Stimulated activated naive CD8-positive, alpha-beta T cell treated with anti-CD3 and anti-CD28 coated beads, Interleukin-15, amount 100 ng/mL, for 72 hours (primary cell): ENCODE measurements at regions not wholly inside any gene's neighbourhood (a gene's known extent, or its start where the extent isn't known, plus 50 kb on each side); places are given as distances from the start of the nearest gene placed in this dataset.

Experiments used
- ATAC-seq: fragments of 150-1000 bp; cut with Tn5 transposase; 2 replicates; pipeline ENCODE4 v1.10.0; 2021; ENCODE audit warnings: mild to moderate bottlenecking, moderate library complexity
- DNase-seq, 2 donors: peaks; one replicate each; pipeline ENCODE4 v3.0.0; 2021 to 2022
- H3K27ac Mint-ChIP-seq, 2 donors: one replicate each; pipeline ENCODE4 v1.8.0; 2022; ENCODE audit warnings: mild to moderate bottlenecking in 2 of 2, mixed read lengths in 2 of 2, moderate library complexity in 2 of 2
- H3K27me3 Mint-ChIP-seq: one replicate; pipeline ENCODE4 v1.8.0; 2022; ENCODE audit warnings: mixed read lengths
- H3K4me1 Mint-ChIP-seq: one replicate; pipeline ENCODE4 v1.8.0; 2022; ENCODE audit warnings: mild to moderate bottlenecking, mixed read lengths
- H3K4me3 Mint-ChIP-seq, 2 donors: one replicate each; pipeline ENCODE4 v1.8.0; 2022; ENCODE audit warnings: mild to moderate bottlenecking in 2 of 2, mixed read lengths in 2 of 2, moderate library complexity in 1 of 2
- H3K9me3 Mint-ChIP-seq, 2 donors: one replicate each; pipeline ENCODE4 v1.8.0; 2022; ENCODE audit warnings: mixed read lengths in 2 of 2

DNA sequence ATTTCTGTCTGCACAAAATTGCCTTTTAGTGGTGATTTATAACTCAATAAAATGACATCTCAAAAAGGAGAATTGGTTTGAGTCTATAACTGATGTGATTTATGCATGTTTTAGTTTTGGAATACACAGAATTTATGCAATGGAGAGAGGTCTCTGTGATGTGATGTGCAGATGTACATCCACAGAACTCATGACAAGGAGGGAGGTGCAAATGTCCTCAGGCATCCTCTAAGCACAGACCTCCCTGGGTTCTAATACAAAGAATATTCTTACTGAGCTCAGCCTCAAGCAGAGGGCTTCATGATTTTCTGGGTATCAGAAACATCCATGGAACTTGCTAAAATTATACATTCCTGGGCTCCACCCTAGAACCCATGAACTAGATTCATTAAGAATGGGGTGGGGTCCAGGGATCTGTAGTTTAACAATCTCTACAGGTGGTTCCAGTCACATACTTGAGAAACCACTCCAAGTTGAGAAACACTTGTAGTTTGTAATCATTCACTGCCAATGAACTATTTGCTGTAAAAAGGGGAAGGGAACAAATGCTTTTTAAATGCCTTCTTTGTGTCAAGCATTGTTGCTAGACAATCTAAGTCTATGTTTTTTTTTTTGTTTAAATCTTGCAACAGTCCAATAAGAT, 60.2 kb upstream of the NEDD9 start:
- H3K4me1 Mint-ChIP-seq, result peaks cover 27% of the 10 kb centered on the region

GRCh38 chr6:11292091-11292490, 59.6 kb upstream of the NEDD9 start:
- Mint-ChIP-seq H3K27ac (peak overlapping the region in 1 of 2 donors; percentile 6), H3K27me3 (no peaks in the 10 kb centered on the region), H3K9me3 (peaks cover 18 to 34% of the 10 kb centered on the region in 2 donors), H3K4me3 (peak overlapping the region in 1 of 2 donors; percentile 57), H3K4me1 (peaks cover 27% of the 10 kb centered on the region)
- ATAC-seq (peak; percentile 53), DNase-seq (no peak)

More for the DNA sequence above, 60.2 kb upstream of the NEDD9 start:
- peak overlapping the region in 1 of 2 donors; percentile 17 for H3K4me3 Mint-ChIP-seq
- DNase-seq (no peak), ATAC-seq (no peak)
- peaks cover 18 to 34% of the 10 kb centered on the region in 2 donors for H3K9me3 Mint-ChIP-seq
- no peak overlapping the region for H3K27ac Mint-ChIP-seq
- H3K27me3 Mint-ChIP-seq, result no peaks in the 10 kb centered on the region

- ATAC-seq (peak; percentile 92), DNase-seq (peak in 1 of 2 donors; percentile 11)
- H3K9me3 Mint-ChIP-seq, result peaks cover 17 to 34% of the 10 kb centered on the region in 2 donors
- peaks cover 27% of the 10 kb centered on the region for H3K4me1 Mint-ChIP-seq
- peak overlapping the region in 1 of 2 donors; percentile 53 for H3K27ac Mint-ChIP-seq
- H3K4me3 Mint-ChIP-seq, result peak overlapping the region in 1 of 2 donors; percentile 57
- H3K27me3 Mint-ChIP-seq, result no peaks in the 10 kb centered on the region
These were observed 59.1 kb upstream of the NEDD9 start for GRCh38 chr6:11291582-11291981.

DNA sequence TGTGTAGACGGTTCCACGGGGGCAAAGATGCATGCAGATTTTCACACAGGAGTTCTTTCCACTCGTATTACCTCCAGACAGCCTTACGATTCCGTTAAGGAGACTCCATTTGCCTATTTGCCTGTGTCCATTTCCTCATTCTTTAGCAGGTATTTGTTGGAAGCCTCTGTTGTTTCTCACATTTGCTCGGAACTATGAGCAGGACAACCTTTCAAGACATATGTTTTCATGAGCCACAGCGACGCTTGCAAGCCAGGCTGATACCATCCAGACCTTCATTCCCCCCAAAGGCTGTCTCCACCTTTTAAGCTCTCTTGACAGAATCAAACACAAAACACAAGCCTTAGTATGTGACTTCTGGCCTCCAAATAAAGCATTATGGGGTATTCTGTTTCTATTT, 57.6 kb upstream of the NEDD9 start:
- H3K9me3 Mint-ChIP-seq, result peaks cover 7 to 24% of the 10 kb centered on the region in 2 donors
- H3K27ac Mint-ChIP-seq, result peak overlapping the region in 1 of 2 donors; percentile 36
- DNase-seq (no peak), ATAC-seq (no peak)
- H3K4me3 Mint-ChIP-seq, result no peak overlapping the region
- H3K4me1 Mint-ChIP-seq, result peaks cover 32% of the 10 kb centered on the region
- no peaks in the 10 kb centered on the region for H3K27me3 Mint-ChIP-seq

DNA sequence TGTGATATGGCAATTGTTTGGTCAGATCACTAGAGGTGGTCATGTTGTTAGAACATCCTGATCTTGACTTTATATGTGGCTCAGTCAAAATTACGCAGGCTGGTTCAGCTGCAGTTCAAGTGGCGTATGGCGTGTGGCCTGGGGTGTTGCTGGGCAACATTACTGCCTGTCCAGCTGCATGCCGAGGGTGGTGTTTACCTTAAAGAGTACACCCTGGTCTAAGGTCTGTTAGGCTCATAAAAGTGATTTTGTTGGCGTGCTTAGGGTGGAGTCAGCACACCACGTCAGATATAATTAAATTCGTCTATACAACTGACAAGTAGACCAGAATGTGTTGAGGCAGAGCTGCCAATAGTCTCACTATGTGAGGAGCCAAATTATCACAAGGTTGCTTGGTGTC, 55.6 kb upstream of the NEDD9 start:
- Mint-ChIP-seq H3K9me3 (peaks cover 7 to 14% of the 10 kb centered on the region in 2 donors), H3K4me1 (peaks cover 25% of the 10 kb centered on the region), H3K27ac (no peak overlapping the region), H3K27me3 (no peaks in the 10 kb centered on the region), H3K4me3 (no peak overlapping the region)
- DNase-seq (no peak), ATAC-seq (no peak)

GRCh38 chr6:11284996-11285395, 52.5 kb upstream of the NEDD9 start:
- Mint-ChIP-seq H3K27ac (no peak overlapping the region), H3K27me3 (no peaks in the 10 kb centered on the region), H3K4me1 (peaks cover 7% of the 10 kb centered on the region), H3K9me3 (peaks cover 7 to 8% of the 10 kb centered on the region in 2 donors), H3K4me3 (no peak overlapping the region)
- DNase-seq, result no peak
- ATAC-seq, result no peak

GRCh38 chr6:11283629-11284028, 51.2 kb upstream of the NEDD9 start:
- peaks cover 9% of the 10 kb centered on the region for H3K4me1 Mint-ChIP-seq
- ATAC-seq (no peak), DNase-seq (no peak)
- no peak overlapping the region for H3K27ac Mint-ChIP-seq
- no peaks in the 10 kb centered on the region for H3K27me3 Mint-ChIP-seq
- H3K9me3 Mint-ChIP-seq, result peaks cover 3 to 5% of the 10 kb centered on the region in 2 donors
- H3K4me3 Mint-ChIP-seq, result no peak overlapping the region

GRCh38 chr6:11282875-11283274, 50.4 kb upstream of the NEDD9 start:
- DNase-seq (no peak), ATAC-seq (no peak)
- H3K9me3 Mint-ChIP-seq, result no peaks in the 10 kb centered on the region
- no peaks in the 10 kb centered on the region for H3K27me3 Mint-ChIP-seq
- no peak overlapping the region for H3K27ac Mint-ChIP-seq
- H3K4me1 Mint-ChIP-seq, result peaks cover 16% of the 10 kb centered on the region
- no peak overlapping the region for H3K4me3 Mint-ChIP-seq
